ENCODE measurements at regions not wholly inside any gene's neighbourhood (a gene's known extent, or its start where the extent isn't known, plus 50 kb on each side); places are given as distances from the start of the nearest gene placed in this dataset.

DNA sequence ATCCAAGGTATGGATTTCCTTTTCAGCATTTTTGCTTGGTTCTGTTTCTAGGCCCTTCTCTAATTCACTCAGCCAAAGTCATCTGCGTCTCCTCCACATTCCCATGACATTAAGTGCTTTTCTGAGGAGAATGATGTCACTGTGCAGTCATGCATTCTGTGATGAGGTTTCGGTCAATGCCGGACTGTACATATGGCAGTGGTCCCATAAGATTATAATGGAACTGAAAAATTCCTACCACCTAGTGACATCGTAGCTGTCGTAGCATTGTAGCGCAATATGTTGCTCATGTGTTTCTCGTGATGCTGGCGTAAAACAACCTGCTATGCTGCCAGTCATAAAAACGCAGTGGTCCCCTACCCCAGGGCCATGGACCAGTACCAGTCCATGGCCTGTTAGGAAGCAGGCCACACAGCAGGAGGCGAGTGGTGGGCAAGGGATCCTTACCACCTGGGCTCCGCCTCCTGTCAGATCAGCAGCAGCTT lies 63.4 kb upstream of the TNFRSF19 start:
- DNase-seq (ENCODE audit: extremely low read depth, low read depth) = no peak
- no peak for TF ChIP-seq CTCF (IDR thresholded peaks at IDR 0.05; ENCODE audit: low read depth, low read length)

GRCh38 chr13:23509781-23510543 lies 60.2 kb upstream of the TNFRSF19 start:
- DNase-seq (ENCODE audit: extremely low read depth, low read depth) = no peak
- no peak for TF ChIP-seq CTCF (IDR thresholded peaks at IDR 0.05; ENCODE audit: low read depth, low read length)

- no peak for TF ChIP-seq CTCF (IDR thresholded peaks at IDR 0.05; ENCODE audit: low read depth, low read length)
Observed at GRCh38 chr13:23510544-23510916, 59.7 kb upstream of the TNFRSF19 start.

GRCh38 chr13:23510979-23511735 lies 59.1 kb upstream of the TNFRSF19 start:
- no peak; the same call in none of the 2 replicates for TF ChIP-seq CTCF (IDR thresholded peaks at IDR 0.05; ENCODE audit: low read depth, low read length)
- DNase-seq (ENCODE audit: extremely low read depth, low read depth) = no peak

More at GRCh38 chr13:23510544-23510916, 59.7 kb upstream of the TNFRSF19 start:
- no peak for DNase-seq (ENCODE audit: extremely low read depth, low read depth)

DNA sequence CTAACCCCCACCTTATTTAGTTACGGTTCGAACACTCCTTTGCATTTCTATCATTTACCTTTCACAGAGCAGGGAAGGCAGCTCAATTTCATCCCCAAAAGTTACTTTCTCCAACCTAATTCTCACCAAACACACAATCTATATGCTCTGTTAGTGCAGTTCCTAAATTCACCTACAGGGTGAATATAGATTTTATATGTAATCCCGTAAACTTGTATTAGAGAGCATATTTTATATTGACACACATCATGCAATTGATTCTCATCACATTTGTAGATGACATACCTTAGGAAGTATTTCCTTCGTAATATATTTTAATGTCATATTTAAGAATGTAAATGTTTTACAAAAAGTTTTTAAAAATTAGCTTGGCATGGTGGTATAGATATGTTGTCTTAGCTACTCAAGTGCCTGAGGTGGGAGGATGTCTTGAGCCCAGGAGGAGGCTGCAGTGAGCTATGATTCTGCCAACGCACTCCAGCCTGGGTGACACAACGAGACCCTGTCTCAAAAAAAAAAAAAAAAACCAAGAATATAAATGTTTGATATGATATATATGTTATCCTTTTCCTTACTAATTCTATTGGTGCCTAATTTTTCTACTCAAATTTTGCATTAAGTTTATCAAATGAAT lies 57.3 kb upstream of the TNFRSF19 start:
- no peak for TF ChIP-seq CTCF (IDR thresholded peaks at IDR 0.05; ENCODE audit: low read depth, low read length)
- DNase-seq (ENCODE audit: extremely low read depth, low read depth) = no peak

DNA sequence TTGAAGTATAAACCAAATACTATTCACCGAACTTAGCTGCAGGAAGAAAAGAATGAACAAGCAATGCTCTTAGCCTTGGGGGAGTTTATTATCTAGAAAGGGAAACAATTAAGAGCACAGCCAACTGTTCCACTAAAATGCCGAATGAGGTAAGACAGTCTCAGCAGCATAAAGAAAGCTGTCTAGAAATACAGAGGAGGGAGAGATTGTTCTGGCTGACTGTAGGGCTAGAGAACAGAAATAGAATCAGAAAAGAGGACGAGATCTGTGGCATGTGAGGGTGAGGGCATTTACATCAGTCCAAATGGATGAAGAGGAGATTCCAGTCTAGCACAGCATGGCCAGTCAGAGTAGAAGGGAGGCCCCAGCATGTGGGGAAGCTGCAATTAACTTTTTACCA lies 56.8 kb upstream of the TNFRSF19 start:
- DNase-seq (ENCODE audit: extremely low read depth, low read depth) = no peak
- no peak for TF ChIP-seq CTCF (IDR thresholded peaks at IDR 0.05; ENCODE audit: low read depth, low read length)

DNA sequence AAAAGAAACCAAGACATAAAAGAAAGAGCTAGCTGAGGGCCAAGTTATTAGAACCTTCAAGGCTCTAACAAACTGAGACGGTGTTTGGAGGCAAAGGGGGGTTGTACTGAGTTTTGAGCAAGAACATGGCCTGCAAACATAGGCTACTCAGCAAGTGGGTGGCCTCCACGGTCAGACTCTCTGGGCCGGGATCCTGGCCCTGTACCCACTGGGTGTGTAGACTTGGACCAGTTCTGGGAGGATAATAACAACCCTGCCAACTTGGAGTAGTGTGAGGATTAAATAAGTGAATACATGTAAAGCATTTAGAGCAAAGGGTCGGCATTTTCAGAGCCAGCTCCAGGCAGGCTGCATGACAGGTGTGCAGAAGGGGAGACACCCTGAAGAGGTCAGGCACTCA lies 56.1 kb upstream of the TNFRSF19 start:
- TF ChIP-seq CTCF (IDR thresholded peaks at IDR 0.05; ENCODE audit: low read depth, low read length) = no peak
- DNase-seq (ENCODE audit: extremely low read depth, low read depth) = no peak
